Transverse colon (tissue), 4 donors: ENCODE measurements at regions not wholly inside any gene's neighbourhood (a gene's known extent, or its start where the extent isn't known, plus 50 kb on each side); places are given as distances from the start of the nearest gene placed in this dataset.

Experiments used
- DNase-seq: peaks from one replicate; pipeline ENCODE4 v3.0.0-alpha.2; 2019
- H3K27ac ChIP-seq, 4 donors: fragments of 200-600 bp; sonication (generic); 2 replicates each; pipeline ENCODE4 v1.5.1; 2016 to 2018; ENCODE audit warnings: inconsistent platforms in 4 of 4
- H3K27me3 ChIP-seq: fragments of 200-600 bp; sonication (generic); 2 replicates; pipeline ENCODE4 v1.5.1; 2017; ENCODE audit warnings: inconsistent platforms
- H3K36me3 ChIP-seq, 4 donors: fragments of 200-600 bp; sonication (generic); 2 replicates each; pipeline ENCODE4 v1.5.1; 2017 to 2019; ENCODE audit warnings: inconsistent platforms in 4 of 4
- H3K4me1 ChIP-seq, 4 donors: fragments of 200-600 bp; sonication (generic); 2 replicates each; pipeline ENCODE4 v1.5.1; 2017 to 2020; ENCODE audit warnings: inconsistent platforms in 4 of 4
- H3K4me3 ChIP-seq, 4 donors: fragments of 200-600 bp; sonication (generic); 1 replicate in 1 of 4; 2 replicates in 3 of 4; pipeline versions ENCODE4 v1.5.1 to v1.6.1; 2017 to 2019; ENCODE audit warnings: inconsistent platforms in 4 of 4
- H3K9me3 ChIP-seq, 2 donors: fragments of 200-600 bp; sonication (generic); 2 replicates each; pipeline ENCODE4 v1.5.1; 2017 to 2019; ENCODE audit warnings: inconsistent platforms in 2 of 2
- EP300 ChIP-seq: sonication (generic); formaldehyde crosslinking; IDR thresholded peaks from one replicate; pipeline ENCODE4 v1.6.1; 2017; ENCODE audit warnings: antibody characterized with exemption, low read depth
- POLR2A ChIP-seq: fragments of 450-650 bp; IDR thresholded peaks from one replicate; pipeline ENCODE4 v1.6.1; 2016; ENCODE audit warnings: antibody characterized with exemption, mild to moderate bottlenecking, moderate library complexity
- POLR2AphosphoS5 ChIP-seq, 3 donors: sonication (generic); formaldehyde crosslinking; IDR thresholded peaks; one replicate each; pipeline ENCODE4 v1.6.1; 2016; ENCODE audit warnings: antibody characterized with exemption in 3 of 3
- WGBS, 2 donors: methylation state at CpG; one replicate each; pipeline ENCODE4 v1.1.5; 2018; ENCODE audit warnings: low coverage in 1 of 2; 5-methylcytosine and 5-hydroxymethylcytosine counted together
- in situ Hi-C, 4 donors: fragments of 200-750 bp; cut with MboI; loops; one replicate each; pipeline versions ENCODE4 v1.15.0 to v1.15.1; 2017; ENCODE audit warnings: low sequenced_read_pairs in 3 of 4, low pct_ligation_motif_present in 1 of 4, low pct_unique_long_range_greater_than_20kb in 1 of 4
- intact Hi-C: fragments of 100-400 bp; cut with DNase I; formaldehyde crosslinking; loops from one replicate; pipeline ENCODE4 v1.15.1; 2023; ENCODE audit warnings: low total_unique reads
- TF ChIP-seq, protein P1 (sequence below), 5 experiments: fragments of 200-600 bp in 3 of 5; fragments of 450-650 bp in 2 of 5; sonication (generic) in 3 of 5; IDR thresholded peaks; 1 replicate in 2 of 5; 2 replicates in 3 of 5; pipeline ENCODE4 v1.5.1; 2016 to 2017; ENCODE audit warnings: antibody characterized with exemption in 5 of 5, inconsistent platforms in 3 of 5, mild to moderate bottlenecking in 2 of 5, moderate library complexity in 1 of 5

DNA sequence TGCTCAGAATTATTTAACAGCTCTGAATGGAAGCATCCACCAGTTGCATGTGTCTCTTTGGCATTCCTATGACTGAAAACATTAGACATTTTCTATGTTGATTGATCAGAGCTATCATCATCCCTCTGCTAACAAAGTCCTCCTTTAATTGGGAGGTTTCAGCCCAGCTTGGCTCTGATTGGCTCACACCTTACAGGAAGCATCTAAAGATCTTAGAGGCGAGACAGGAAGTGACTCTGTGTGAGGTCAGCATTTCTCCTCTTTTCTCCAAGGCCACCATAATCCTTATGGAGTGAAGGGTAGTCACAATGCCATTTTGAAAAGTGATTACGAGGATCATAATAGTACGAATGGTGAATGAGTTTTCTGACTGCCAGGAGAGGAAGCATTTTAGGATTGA lies 260.8 kb downstream of the MIAT start:
- H3K4me3 ChIP-seq, result no peak overlapping the region
- no peaks in the 10 kb centered on the region for H3K4me1 ChIP-seq
- no peak overlapping the region for H3K27ac ChIP-seq
- H3K9me3 ChIP-seq, result no peaks in the 10 kb centered on the region
- TF ChIP-seq EP300 (no peak), POLR2A (no peak), POLR2AphosphoS5 (IDR thresholded peaks at IDR 0.05) (no peak)
- TF ChIP-seq, protein P1, sequence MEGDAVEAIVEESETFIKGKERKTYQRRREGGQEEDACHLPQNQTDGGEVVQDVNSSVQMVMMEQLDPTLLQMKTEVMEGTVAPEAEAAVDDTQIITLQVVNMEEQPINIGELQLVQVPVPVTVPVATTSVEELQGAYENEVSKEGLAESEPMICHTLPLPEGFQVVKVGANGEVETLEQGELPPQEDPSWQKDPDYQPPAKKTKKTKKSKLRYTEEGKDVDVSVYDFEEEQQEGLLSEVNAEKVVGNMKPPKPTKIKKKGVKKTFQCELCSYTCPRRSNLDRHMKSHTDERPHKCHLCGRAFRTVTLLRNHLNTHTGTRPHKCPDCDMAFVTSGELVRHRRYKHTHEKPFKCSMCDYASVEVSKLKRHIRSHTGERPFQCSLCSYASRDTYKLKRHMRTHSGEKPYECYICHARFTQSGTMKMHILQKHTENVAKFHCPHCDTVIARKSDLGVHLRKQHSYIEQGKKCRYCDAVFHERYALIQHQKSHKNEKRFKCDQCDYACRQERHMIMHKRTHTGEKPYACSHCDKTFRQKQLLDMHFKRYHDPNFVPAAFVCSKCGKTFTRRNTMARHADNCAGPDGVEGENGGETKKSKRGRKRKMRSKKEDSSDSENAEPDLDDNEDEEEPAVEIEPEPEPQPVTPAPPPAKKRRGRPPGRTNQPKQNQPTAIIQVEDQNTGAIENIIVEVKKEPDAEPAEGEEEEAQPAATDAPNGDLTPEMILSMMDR (IDR thresholded peaks at IDR 0.05), result no peak
- 75 to 87% methylated on average over 3 of the region's 3 CpGs for WGBS, 2 donors
- no peaks in the 10 kb centered on the region for H3K36me3 ChIP-seq
- intact Hi-C loops, result no loop called here
- H3K27me3 ChIP-seq, result peaks cover 14% of the 10 kb centered on the region
- DNase-seq, result no peak
- in situ Hi-C loops, result no loop called here

DNA sequence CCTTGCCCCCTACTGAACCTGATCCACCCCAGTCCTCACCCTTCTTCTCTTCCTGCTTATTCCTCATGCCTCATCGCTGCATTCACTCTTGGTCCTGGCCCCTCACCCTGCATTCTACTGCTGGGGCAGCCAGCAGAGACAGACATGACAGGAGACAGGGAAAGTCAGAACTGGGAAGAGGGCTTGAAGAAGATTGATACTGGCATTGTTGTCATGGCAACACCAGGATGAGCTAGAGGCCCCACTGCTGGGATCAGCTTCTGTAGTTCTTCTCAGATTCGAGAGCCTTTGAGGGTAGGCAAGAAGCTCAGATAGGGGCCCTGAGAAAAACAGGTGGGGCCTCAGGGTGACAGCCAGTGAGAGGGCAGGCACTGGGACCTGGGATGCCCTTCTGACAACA lies 264.3 kb downstream of the MIAT start:
- no peaks in the 10 kb centered on the region for H3K27me3 ChIP-seq
- 38 to 53% methylated on average over 2 of the region's 2 CpGs for WGBS, 2 donors
- TF ChIP-seq POLR2AphosphoS5 (IDR thresholded peaks at IDR 0.05) (no peak), EP300 (no peak), POLR2A (no peak)
- TF ChIP-seq, protein P1 (IDR thresholded peaks at IDR 0.05), result no peak
- H3K4me3 ChIP-seq, result no peak overlapping the region
- H3K36me3 ChIP-seq, result no peaks in the 10 kb centered on the region
- in situ Hi-C loops (no loop called here), intact Hi-C loops (no loop called here)
- no peak overlapping the region for H3K27ac ChIP-seq
- no peaks in the 10 kb centered on the region for H3K4me1 ChIP-seq
- no peak for DNase-seq
- H3K9me3 ChIP-seq, result no peaks in the 10 kb centered on the region

DNA sequence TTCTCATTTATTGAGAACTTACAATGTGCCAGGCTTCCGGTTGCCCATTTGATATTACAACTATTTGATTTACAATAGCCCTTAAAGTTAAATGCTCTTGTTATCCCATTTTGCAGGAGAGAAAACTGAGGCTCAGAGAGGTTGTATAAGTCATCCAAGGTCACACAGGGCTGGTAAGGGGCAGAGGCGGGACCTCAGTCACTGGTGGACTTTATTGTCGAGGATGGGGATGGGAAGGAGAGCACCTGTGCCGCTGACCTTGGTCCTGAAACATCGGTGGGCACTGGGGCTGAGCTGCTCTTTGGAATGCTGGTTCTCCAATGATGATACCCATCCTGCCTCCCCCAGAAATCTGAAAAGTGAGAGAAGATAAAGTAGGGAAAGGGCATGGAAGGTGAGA lies 265.4 kb downstream of the MIAT start:
- no peak overlapping the region for H3K27ac ChIP-seq
- in situ Hi-C loops (no loop called here), intact Hi-C loops (no loop called here)
- no peak overlapping the region for H3K4me3 ChIP-seq
- no peaks in the 10 kb centered on the region for H3K4me1 ChIP-seq
- H3K9me3 ChIP-seq, result no peaks in the 10 kb centered on the region
- no peak for DNase-seq
- H3K36me3 ChIP-seq, result no peaks in the 10 kb centered on the region
- no peak for TF ChIP-seq POLR2A
- TF ChIP-seq POLR2AphosphoS5 (IDR thresholded peaks at IDR 0.05), result no peak
- TF ChIP-seq, protein P1 (IDR thresholded peaks at IDR 0.05), result no peak
- TF ChIP-seq EP300, result no peak
- H3K27me3 ChIP-seq, result no peaks in the 10 kb centered on the region
- 26 to 60% methylated on average over 1 to 5 of the region's 5 CpGs for WGBS, 2 donors

DNA sequence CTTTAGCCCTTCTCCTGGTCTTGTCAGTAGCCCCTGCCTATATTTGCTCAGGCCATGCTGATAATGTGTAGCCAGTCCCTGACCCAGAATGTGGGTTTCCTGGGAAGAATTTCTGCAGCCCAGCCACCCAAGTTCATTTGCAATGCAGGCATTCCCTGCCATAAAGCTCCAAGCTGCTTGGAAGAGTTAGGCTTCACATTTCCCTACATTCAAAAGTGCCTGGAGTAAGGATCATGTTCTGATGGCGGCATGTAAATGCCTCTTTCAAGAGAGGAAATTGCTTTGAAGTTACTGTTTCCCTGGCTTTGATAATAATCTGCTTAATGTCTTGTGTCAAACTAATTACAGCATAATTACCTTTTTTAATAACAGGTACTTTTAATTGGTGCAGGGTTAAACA lies 266.1 kb downstream of the MIAT start:
- no peaks in the 10 kb centered on the region for H3K4me1 ChIP-seq
- H3K9me3 ChIP-seq, result no peaks in the 10 kb centered on the region
- WGBS, 2 donors, result 35 to 43% methylated on average over 1 of the region's 1 CpG
- no peaks in the 10 kb centered on the region for H3K27me3 ChIP-seq
- no peak for TF ChIP-seq POLR2AphosphoS5 (IDR thresholded peaks at IDR 0.05)
- TF ChIP-seq EP300, result no peak
- no peak for TF ChIP-seq POLR2A
- TF ChIP-seq, protein P1 (IDR thresholded peaks at IDR 0.05), result no peak
- DNase-seq, result no peak
- no peaks in the 10 kb centered on the region for H3K36me3 ChIP-seq
- intact Hi-C loops, result no loop called here
- H3K4me3 ChIP-seq, result no peak overlapping the region
- no peak overlapping the region for H3K27ac ChIP-seq
- in situ Hi-C loops, result no loop called here
